GM23338 (cell line): ENCODE measurements at regions not wholly inside any gene's neighbourhood (a gene's known extent, or its start where the extent isn't known, plus 50 kb on each side); places are given as distances from the start of the nearest gene placed in this dataset.

Experiments used
- CREB1 ChIP-seq: fragments of 250-450 bp; sonication (Bioruptor Pico); IDR thresholded peaks from 2 replicates; pipeline ENCODE4 v1.5.0; 2020; ENCODE audit warnings: low read depth, mild to moderate bottlenecking, moderate library complexity
- EZH2 ChIP-seq: fragments of 200-600 bp; sonication (generic); IDR thresholded peaks from one replicate; pipeline ENCODE4 v1.8.0; 2017; ENCODE audit warnings: antibody characterized with exemption, mild to moderate bottlenecking, low read depth; ENCODE audit not compliant: unreplicated experiment
- EZH2phosphoT487 ChIP-seq: fragments of 200-600 bp; sonication (generic); IDR thresholded peaks from one replicate; pipeline ENCODE4 v1.8.1; 2018; ENCODE audit warnings: antibody characterized with exemption; ENCODE audit not compliant: unreplicated experiment
- NANOG ChIP-seq: IDR thresholded peaks from 2 replicates; pipeline ENCODE4 v1.6.1; 2016; ENCODE audit warnings: antibody characterized with exemption, borderline replicate concordance
- POLR2AphosphoS5 ChIP-seq: IDR thresholded peaks from 2 replicates; pipeline ENCODE4 v1.6.1; 2016; ENCODE audit warnings: antibody characterized with exemption, low read depth
- REST ChIP-seq: IDR thresholded peaks from one replicate; pipeline ENCODE4 v1.6.1; 2018; ENCODE audit warnings: antibody characterized with exemption; ENCODE audit not compliant: unreplicated experiment
- ZNF462 ChIP-seq: fragments of 250-450 bp; sonication (Bioruptor Pico); IDR thresholded peaks from 2 replicates; pipeline ENCODE4 v1.5.0; 2020; ENCODE audit warnings: mild to moderate bottlenecking, moderate library complexity
- TF ChIP-seq, protein P1 (sequence below), 2 experiments: fragments of 200-600 bp in 1 of 2; sonication (generic) in 1 of 2; conservative IDR thresholded peaks; 2 replicates each; pipeline versions ENCODE4 v1.5.1 to v1.6.1; 2016 to 2017; ENCODE audit warnings: antibody characterized with exemption in 2 of 2, low read depth in 2 of 2, mild to moderate bottlenecking in 2 of 2, moderate library complexity in 1 of 2

DNA sequence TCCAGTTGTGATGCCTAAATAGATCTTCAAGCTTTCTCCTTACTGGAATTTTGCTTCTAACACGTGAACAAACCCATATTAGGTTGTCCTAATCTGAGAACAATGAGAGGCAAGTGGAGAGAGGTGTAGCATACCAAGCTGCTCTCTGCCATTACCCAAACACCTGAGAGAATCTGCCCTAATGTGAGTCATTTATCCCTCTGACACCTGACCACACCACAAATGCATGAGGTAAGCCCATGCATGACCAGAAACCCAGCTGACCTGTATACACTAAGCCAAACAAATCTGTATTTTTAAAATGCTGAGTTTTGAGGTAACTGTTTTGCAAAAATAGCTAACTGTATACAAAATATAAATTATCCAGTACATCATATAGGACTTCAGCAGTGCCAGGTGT, 1458.1 kb upstream of the B3GALT2 start:
- TF ChIP-seq, protein P1, sequence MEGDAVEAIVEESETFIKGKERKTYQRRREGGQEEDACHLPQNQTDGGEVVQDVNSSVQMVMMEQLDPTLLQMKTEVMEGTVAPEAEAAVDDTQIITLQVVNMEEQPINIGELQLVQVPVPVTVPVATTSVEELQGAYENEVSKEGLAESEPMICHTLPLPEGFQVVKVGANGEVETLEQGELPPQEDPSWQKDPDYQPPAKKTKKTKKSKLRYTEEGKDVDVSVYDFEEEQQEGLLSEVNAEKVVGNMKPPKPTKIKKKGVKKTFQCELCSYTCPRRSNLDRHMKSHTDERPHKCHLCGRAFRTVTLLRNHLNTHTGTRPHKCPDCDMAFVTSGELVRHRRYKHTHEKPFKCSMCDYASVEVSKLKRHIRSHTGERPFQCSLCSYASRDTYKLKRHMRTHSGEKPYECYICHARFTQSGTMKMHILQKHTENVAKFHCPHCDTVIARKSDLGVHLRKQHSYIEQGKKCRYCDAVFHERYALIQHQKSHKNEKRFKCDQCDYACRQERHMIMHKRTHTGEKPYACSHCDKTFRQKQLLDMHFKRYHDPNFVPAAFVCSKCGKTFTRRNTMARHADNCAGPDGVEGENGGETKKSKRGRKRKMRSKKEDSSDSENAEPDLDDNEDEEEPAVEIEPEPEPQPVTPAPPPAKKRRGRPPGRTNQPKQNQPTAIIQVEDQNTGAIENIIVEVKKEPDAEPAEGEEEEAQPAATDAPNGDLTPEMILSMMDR (conservative IDR thresholded peaks at IDR 0.05; ENCODE audit: low read depth in 2 of 2) = no peak
- no peak for TF ChIP-seq POLR2AphosphoS5
- no peak for TF ChIP-seq REST
- TF ChIP-seq EZH2phosphoT487 = no peak
- TF ChIP-seq CREB1 (CRISPR knock-in tag) = no peak
- TF ChIP-seq EZH2 = no peak
- no peak for TF ChIP-seq ZNF462 (CRISPR knock-in tag)
- TF ChIP-seq NANOG = no peak
